Astrocyte (in vitro differentiated cells and primary cell): ENCODE measurements at regions not wholly inside any gene's neighbourhood (a gene's known extent, or its start where the extent isn't known, plus 50 kb on each side); places are given as distances from the start of the nearest gene placed in this dataset.

Source experiments
- CTCF ChIP-seq: IDR thresholded peaks from 2 replicates; pipeline ENCODE4 v1.5.1; 2011; ENCODE audit warnings: low read depth, mild to moderate bottlenecking, inconsistent platforms, low read length, moderate library complexity; ENCODE audit not compliant: insufficient read depth
- EZH2 ChIP-seq: IDR thresholded peaks from 2 replicates; pipeline ENCODE4 v1.6.1; 2012; ENCODE audit warnings: mild to moderate bottlenecking, low read length, inconsistent platforms; ENCODE audit not compliant: insufficient read depth

- TF ChIP-seq CTCF (no peak), EZH2 (no peak)
These were observed 189.7 kb upstream of the IL12A start for GRCh38 chr3:159798951-159799350.
